SK-N-SH (cell line): ENCODE measurements at regions not wholly inside any gene's neighbourhood (a gene's known extent, or its start where the extent isn't known, plus 50 kb on each side); places are given as distances from the start of the nearest gene placed in this dataset.

Source experiments
- CTCF ChIA-PET: fragments of 300-600, 350-600 bp; formaldehyde crosslinking; extraction: SDS; loops from one replicate; lab custom pipeline; 2021; lab: Yijun Ruan, JAX
- POLR2A ChIA-PET: fragments of 350-600 bp; sonication (Branson Sonifier 250); formaldehyde crosslinking; extraction: SDS; loops from one replicate; lab custom pipeline; 2020; ENCODE audit warnings: antibody characterized with exemption, inconsistent platforms; lab: Yijun Ruan, JAX
- DNase-seq: peaks from one replicate; pipeline ENCODE4 v3.0.0; 2012
- H2AFZ ChIP-seq: fragments of 200-600 bp; sonication (generic); 2 replicates; pipeline ENCODE4 v1.8.1; 2016; ENCODE audit warnings: antibody characterized with exemption, mild to moderate bottlenecking, low read depth
- H3F3A ChIP-seq: fragments of 200-600 bp; sonication (generic); replicated peaks from 2 replicates; pipeline ENCODE3; 2016; ENCODE audit warnings: antibody characterized with exemption, mild to moderate bottlenecking; ENCODE audit not compliant: insufficient read depth
- H3K27ac ChIP-seq, 2 experiments: fragments of 200-500 bp in 1 of 2; fragments of 200-600 bp in 1 of 2; sonication (Bioruptor generic) in 1 of 2; sonication (generic), shearing (Covaris generic) in 1 of 2; 2 replicates each; pipeline versions ENCODE4 v1.5.1 to v1.6.1; 2014 to 2016; ENCODE audit warnings: low read depth in 2 of 2, inconsistent platforms in 1 of 2, low read length in 1 of 2, mild to moderate bottlenecking in 1 of 2, mixed read lengths in 1 of 2
- H3K27me3 ChIP-seq: fragments of 200-600 bp; sonication (generic), shearing (Covaris generic); 2 replicates; pipeline ENCODE4 v1.6.1; 2016; ENCODE audit warnings: mixed run types; ENCODE audit not compliant: insufficient read depth
- H3K36me3 ChIP-seq, 2 experiments: fragments of 200-500 bp in 1 of 2; fragments of 200-600 bp in 1 of 2; sonication (Bioruptor generic) in 1 of 2; sonication (generic) in 1 of 2; replicated peaks in 1 of 2; 2 replicates each; pipeline versions ENCODE3 to v1.5.1; 2014 to 2016; ENCODE audit warnings: low read length in 1 of 2, mild to moderate bottlenecking in 1 of 2; ENCODE audit not compliant: insufficient read depth in 2 of 2, control insufficient read depth in 1 of 2
- H3K4me1 ChIP-seq, 2 experiments: fragments of 200-500 bp in 1 of 2; fragments of 200-600 bp in 1 of 2; sonication (Bioruptor generic) in 1 of 2; sonication (generic), shearing (Covaris generic) in 1 of 2; 2 replicates each; pipeline versions ENCODE4 v1.5.1 to v1.6.1; 2014 to 2016; ENCODE audit warnings: low read depth in 1 of 2, low read length in 1 of 2, mixed run types in 1 of 2; ENCODE audit not compliant: insufficient read depth in 2 of 2, control insufficient read depth in 1 of 2
- H3K4me2 ChIP-seq: fragments of 200-600 bp; sonication (generic), shearing (Covaris generic); 2 replicates; pipeline ENCODE4 v1.6.1; 2017; ENCODE audit warnings: mixed run types
- H3K4me3 ChIP-seq, 2 experiments: fragments of 200-500 bp in 1 of 2; fragments of 200-600 bp in 1 of 2; sonication (Bioruptor generic) in 1 of 2; sonication (generic), shearing (Covaris generic) in 1 of 2; 2 replicates each; pipeline versions ENCODE4 v1.5.1 to v1.8.1; 2014 to 2016; ENCODE audit warnings: low read depth in 2 of 2, inconsistent platforms in 1 of 2, low read length in 1 of 2, mild to moderate bottlenecking in 1 of 2, mixed read lengths in 1 of 2, moderate library complexity in 1 of 2
- H3K79me2 ChIP-seq: fragments of 200-600 bp; sonication (generic); 2 replicates; pipeline ENCODE4 v1.8.1; 2017; ENCODE audit warnings: mild to moderate bottlenecking; ENCODE audit not compliant: insufficient read depth
- H3K9ac ChIP-seq: fragments of 200-600 bp; sonication (generic); 2 replicates; pipeline ENCODE4 v1.6.1; 2017; ENCODE audit warnings: mixed run types
- H3K9me2 ChIP-seq: fragments of 200-600 bp; sonication (generic); 2 replicates; pipeline ENCODE4 v1.6.1; 2017; ENCODE audit warnings: mixed run types
- H3K9me3 ChIP-seq: fragments of 200-600 bp; sonication (generic); 2 replicates; pipeline ENCODE4 v1.6.1; 2017; ENCODE audit warnings: mixed run types, mild to moderate bottlenecking, moderate library complexity
- H4K20me1 ChIP-seq: fragments of 200-600 bp; sonication (generic); 2 replicates; pipeline ENCODE4 v1.6.1; 2017; ENCODE audit warnings: mild to moderate bottlenecking, mixed run types; ENCODE audit not compliant: insufficient read depth
- ELF1 ChIP-seq: IDR thresholded peaks from 2 replicates; pipeline ENCODE4 v1.4.0; 2012
- EP300 ChIP-seq, 2 experiments: IDR thresholded peaks; 2 replicates each; pipeline versions ENCODE4 v1.4.0 to v1.6.1; 2012; ENCODE audit warnings: borderline replicate concordance in 1 of 2, low read depth in 1 of 2, low read length in 1 of 2
- FOXM1 ChIP-seq: IDR thresholded peaks from 2 replicates; pipeline ENCODE4 v1.4.0; 2012; ENCODE audit warnings: low read depth, mild to moderate bottlenecking
- GATA2 ChIP-seq: sonication (generic); formaldehyde crosslinking; IDR thresholded peaks from 2 replicates; pipeline ENCODE4 v1.5.0; 2020; ENCODE audit warnings: mild to moderate bottlenecking, missing genetic modification reagents
- JUND ChIP-seq: IDR thresholded peaks from 2 replicates; pipeline ENCODE4 v1.4.0; 2012
- NFIC ChIP-seq: IDR thresholded peaks from 2 replicates; pipeline ENCODE4 v1.4.0; 2012; ENCODE audit warnings: borderline replicate concordance
- NRF1 ChIP-seq: IDR thresholded peaks from 2 replicates; pipeline ENCODE4 v1.6.1; 2012; ENCODE audit warnings: low read depth, mild to moderate bottlenecking, low read length
- POLR2AphosphoS5 ChIP-seq: IDR thresholded peaks from 2 replicates; pipeline ENCODE4 v1.6.1; 2012; ENCODE audit warnings: low read depth, low read length
- RAD21 ChIP-seq: IDR thresholded peaks from 2 replicates; pipeline ENCODE4 v1.6.1; 2012; ENCODE audit warnings: mild to moderate bottlenecking, low read length
- SMC3 ChIP-seq: IDR thresholded peaks from 2 replicates; pipeline ENCODE4 v1.6.1; 2012; ENCODE audit warnings: low read depth, low read length, improper control_type of control experiment
- TAF1 ChIP-seq: IDR thresholded peaks from 2 replicates; pipeline ENCODE4 v1.6.1; 2012; ENCODE audit warnings: low read depth, mild to moderate bottlenecking, low read length, moderate library complexity, borderline replicate concordance
- YY1 ChIP-seq: IDR thresholded peaks from 2 replicates; pipeline ENCODE4 v1.4.0; 2012; ENCODE audit warnings: low read depth, mild to moderate bottlenecking
- WGBS: methylation state at CpG from one replicate; pipeline ENCODE4 v1.1.6; 2017; ENCODE audit warnings: low lambda C conversion rate; 5-methylcytosine and 5-hydroxymethylcytosine counted together
- TF ChIP-seq, protein P1 (sequence below): IDR thresholded peaks from 2 replicates; pipeline ENCODE4 v1.6.1; 2012; ENCODE audit warnings: mild to moderate bottlenecking, low read depth, low read length, moderate library complexity
- TF ChIP-seq, protein P2 (sequence below): IDR thresholded peaks from 2 replicates; pipeline ENCODE4 v1.4.0; 2012; ENCODE audit warnings: low read depth
- TF ChIP-seq, protein P3 (sequence below): fragments of 150-350 bp; IDR thresholded peaks from 2 replicates; pipeline ENCODE4 v1.6.1; 2016; ENCODE audit warnings: mild to moderate bottlenecking, low read depth, low read length

DNA sequence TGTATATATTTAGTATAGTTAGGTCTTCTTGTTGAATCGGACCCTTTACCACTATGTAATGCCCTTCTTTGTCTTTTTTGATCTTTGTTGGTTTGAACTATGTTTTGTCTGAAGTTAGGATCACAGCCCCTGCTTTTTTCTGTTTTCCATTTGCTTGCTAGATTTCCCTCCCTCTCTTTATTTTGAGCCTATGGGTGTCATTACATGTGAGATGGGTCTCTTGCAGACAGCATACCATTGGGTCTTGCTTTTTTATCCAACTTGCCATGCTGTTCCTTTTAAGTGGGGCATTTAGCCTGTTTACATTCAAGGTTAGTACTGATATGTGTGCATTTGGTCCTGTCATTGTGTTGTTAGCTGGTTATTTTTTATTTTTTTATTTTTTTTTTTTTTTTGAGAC, 224.6 kb downstream of the INSC start (continued):
- no peak for TF ChIP-seq FOXM1
- no peak for TF ChIP-seq POLR2AphosphoS5
- TF ChIP-seq JUND = no peak

DNA sequence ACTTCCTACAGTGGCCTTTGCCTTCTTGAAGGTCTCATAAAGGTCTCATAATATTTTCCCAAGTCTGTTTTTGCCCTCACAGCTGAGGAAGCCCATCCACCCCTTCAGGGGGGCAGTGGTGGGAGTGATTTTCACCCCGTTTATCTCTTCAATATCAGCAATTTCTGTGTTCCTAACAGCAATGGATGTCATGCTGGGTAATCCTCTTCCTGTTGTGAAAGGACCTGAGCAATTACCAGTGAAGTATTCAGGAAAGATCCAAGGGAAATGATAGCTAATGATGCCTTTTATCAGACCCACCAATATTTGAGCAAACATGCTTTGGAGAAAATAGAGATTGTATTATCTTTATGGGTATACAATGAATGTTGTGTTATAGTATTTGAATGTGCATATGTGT, 226.9 kb downstream of the INSC start:
- no peaks in the 10 kb centered on the region for H3K36me3 ChIP-seq
- TF ChIP-seq EP300 (IDR thresholded peaks at IDR 0.05; ENCODE audit: borderline replicate concordance in 1 of 2, low read depth in 1 of 2, low read length in 1 of 2) (no peak), POLR2AphosphoS5 (no peak), NRF1 (no peak), FOXM1 (no peak), SMC3 (no peak), GATA2 (CRISPR knock-in tag) (no peak), NFIC (no peak), TAF1 (no peak)
- TF ChIP-seq, protein P1, sequence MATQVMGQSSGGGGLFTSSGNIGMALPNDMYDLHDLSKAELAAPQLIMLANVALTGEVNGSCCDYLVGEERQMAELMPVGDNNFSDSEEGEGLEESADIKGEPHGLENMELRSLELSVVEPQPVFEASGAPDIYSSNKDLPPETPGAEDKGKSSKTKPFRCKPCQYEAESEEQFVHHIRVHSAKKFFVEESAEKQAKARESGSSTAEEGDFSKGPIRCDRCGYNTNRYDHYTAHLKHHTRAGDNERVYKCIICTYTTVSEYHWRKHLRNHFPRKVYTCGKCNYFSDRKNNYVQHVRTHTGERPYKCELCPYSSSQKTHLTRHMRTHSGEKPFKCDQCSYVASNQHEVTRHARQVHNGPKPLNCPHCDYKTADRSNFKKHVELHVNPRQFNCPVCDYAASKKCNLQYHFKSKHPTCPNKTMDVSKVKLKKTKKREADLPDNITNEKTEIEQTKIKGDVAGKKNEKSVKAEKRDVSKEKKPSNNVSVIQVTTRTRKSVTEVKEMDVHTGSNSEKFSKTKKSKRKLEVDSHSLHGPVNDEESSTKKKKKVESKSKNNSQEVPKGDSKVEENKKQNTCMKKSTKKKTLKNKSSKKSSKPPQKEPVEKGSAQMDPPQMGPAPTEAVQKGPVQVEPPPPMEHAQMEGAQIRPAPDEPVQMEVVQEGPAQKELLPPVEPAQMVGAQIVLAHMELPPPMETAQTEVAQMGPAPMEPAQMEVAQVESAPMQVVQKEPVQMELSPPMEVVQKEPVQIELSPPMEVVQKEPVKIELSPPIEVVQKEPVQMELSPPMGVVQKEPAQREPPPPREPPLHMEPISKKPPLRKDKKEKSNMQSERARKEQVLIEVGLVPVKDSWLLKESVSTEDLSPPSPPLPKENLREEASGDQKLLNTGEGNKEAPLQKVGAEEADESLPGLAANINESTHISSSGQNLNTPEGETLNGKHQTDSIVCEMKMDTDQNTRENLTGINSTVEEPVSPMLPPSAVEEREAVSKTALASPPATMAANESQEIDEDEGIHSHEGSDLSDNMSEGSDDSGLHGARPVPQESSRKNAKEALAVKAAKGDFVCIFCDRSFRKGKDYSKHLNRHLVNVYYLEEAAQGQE = no peak
- TF ChIP-seq, protein P2, sequence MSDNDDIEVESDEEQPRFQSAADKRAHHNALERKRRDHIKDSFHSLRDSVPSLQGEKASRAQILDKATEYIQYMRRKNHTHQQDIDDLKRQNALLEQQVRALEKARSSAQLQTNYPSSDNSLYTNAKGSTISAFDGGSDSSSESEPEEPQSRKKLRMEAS = no peak
- TF ChIP-seq, all 33 proteins: peak for 0
- no peaks in the 10 kb centered on the region for H3K9me2 ChIP-seq
- no peaks in the 10 kb centered on the region for H3F3A ChIP-seq
- H2AFZ ChIP-seq = no peak overlapping the region
- no peak overlapping the region for H3K4me2 ChIP-seq
- H3K27me3 ChIP-seq = no peaks in the 10 kb centered on the region
- no peak for DNase-seq
- no peaks in the 10 kb centered on the region for H3K4me1 ChIP-seq
- H3K9me3 ChIP-seq = no peaks in the 10 kb centered on the region
- H3K9ac ChIP-seq = no peak overlapping the region
- H3K27ac ChIP-seq = no peak overlapping the region
- no peaks in the 10 kb centered on the region for H3K79me2 ChIP-seq
- no peak overlapping the region for H3K4me3 ChIP-seq
- ChIA-PET POLR2A (no interaction called here), CTCF (no interaction called here)
- WGBS = 5% methylated on average over 1 of the region's 1 CpG
- H4K20me1 ChIP-seq = no peaks in the 10 kb centered on the region

DNA sequence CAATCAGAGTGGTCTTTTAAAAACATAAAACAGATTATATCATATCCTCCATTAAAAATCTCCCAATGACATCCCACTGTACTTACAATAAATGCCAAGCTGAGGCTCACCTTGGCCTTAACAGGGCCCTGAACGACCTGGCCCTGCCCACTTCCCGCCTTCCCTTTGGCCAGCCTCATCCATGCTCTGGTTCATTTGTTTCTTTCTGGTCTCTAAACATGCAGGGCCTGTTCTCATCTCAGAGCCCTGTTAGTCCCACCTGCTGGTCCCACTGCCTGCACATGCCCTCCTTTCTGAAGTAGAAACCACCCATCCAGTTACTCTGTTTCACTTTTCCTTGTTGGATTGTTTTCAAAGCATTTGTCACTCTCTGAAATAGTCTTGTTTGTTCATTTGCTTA, 227.4 kb downstream of the INSC start:
- no peak for DNase-seq
- no peaks in the 10 kb centered on the region for H3F3A ChIP-seq
- H3K9me2 ChIP-seq = no peaks in the 10 kb centered on the region
- CTCF ChIA-PET = interaction anchor here (1.3 kb wide), 1 partner anchor 241 kb away, joined by 4 read pairs; no protein-coding TSS in a partner anchor
- no peaks in the 10 kb centered on the region for H4K20me1 ChIP-seq
- H3K4me3 ChIP-seq = no peak overlapping the region
- TF ChIP-seq, protein P3, sequence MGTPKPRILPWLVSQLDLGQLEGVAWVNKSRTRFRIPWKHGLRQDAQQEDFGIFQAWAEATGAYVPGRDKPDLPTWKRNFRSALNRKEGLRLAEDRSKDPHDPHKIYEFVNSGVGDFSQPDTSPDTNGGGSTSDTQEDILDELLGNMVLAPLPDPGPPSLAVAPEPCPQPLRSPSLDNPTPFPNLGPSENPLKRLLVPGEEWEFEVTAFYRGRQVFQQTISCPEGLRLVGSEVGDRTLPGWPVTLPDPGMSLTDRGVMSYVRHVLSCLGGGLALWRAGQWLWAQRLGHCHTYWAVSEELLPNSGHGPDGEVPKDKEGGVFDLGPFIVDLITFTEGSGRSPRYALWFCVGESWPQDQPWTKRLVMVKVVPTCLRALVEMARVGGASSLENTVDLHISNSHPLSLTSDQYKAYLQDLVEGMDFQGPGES = no peak
- TF ChIP-seq POLR2AphosphoS5 (no peak), YY1 (no peak), EP300 (IDR thresholded peaks at IDR 0.05; ENCODE audit: borderline replicate concordance in 1 of 2, low read depth in 1 of 2, low read length in 1 of 2) (no peak), ELF1 (no peak), RAD21 (no peak)
- TF ChIP-seq, protein P1 = no peak
- no peaks in the 10 kb centered on the region for H3K27me3 ChIP-seq
- no peak overlapping the region for H2AFZ ChIP-seq
- H3K4me2 ChIP-seq = no peak overlapping the region
- H3K79me2 ChIP-seq = no peaks in the 10 kb centered on the region
- no peaks in the 10 kb centered on the region for H3K36me3 ChIP-seq
- no peaks in the 10 kb centered on the region for H3K9me3 ChIP-seq
- H3K27ac ChIP-seq = no peak overlapping the region
- H3K9ac ChIP-seq = no peak overlapping the region
- WGBS = 6% methylated on average over 2 of the region's 2 CpGs
- POLR2A ChIA-PET = no interaction called here
- H3K4me1 ChIP-seq = no peaks in the 10 kb centered on the region
